HG02798 (cell line): ENCODE measurements at regions not wholly inside any gene's neighbourhood (a gene's known extent, or its start where the extent isn't known, plus 50 kb on each side); places are given as distances from the start of the nearest gene placed in this dataset.
"Not testable (repeated sequence)": the region's sequence is repeated elsewhere in the genome, so short reads cannot be mapped to it uniquely, and the experiment has no call there.

Source experiments
- ATAC-seq: cut with Tn5 transposase; IDR thresholded peaks from one replicate; pipeline ENCODE4 v1.9.1; 2021; ENCODE audit warnings: mild to moderate bottlenecking; ENCODE audit not compliant: unreplicated experiment, poor library complexity

- ATAC-seq: peak; percentile 54
Observed at GRCh38 chr6:80543598-80544222, 437.2 kb downstream of the BCKDHB start.

- ATAC-seq: no peak
Observed at GRCh38 chr6:80543151-80543550, 436.7 kb downstream of the BCKDHB start.

GRCh38 chr6:80541886-80542285 is 435.4 kb downstream of the BCKDHB start:
- no peak for ATAC-seq

- no peak for ATAC-seq
Observed at GRCh38 chr6:80541181-80541580, 434.7 kb downstream of the BCKDHB start.

- no peak for ATAC-seq
Observed at GRCh38 chr6:80540700-80541099, 434.2 kb downstream of the BCKDHB start.

DNA sequence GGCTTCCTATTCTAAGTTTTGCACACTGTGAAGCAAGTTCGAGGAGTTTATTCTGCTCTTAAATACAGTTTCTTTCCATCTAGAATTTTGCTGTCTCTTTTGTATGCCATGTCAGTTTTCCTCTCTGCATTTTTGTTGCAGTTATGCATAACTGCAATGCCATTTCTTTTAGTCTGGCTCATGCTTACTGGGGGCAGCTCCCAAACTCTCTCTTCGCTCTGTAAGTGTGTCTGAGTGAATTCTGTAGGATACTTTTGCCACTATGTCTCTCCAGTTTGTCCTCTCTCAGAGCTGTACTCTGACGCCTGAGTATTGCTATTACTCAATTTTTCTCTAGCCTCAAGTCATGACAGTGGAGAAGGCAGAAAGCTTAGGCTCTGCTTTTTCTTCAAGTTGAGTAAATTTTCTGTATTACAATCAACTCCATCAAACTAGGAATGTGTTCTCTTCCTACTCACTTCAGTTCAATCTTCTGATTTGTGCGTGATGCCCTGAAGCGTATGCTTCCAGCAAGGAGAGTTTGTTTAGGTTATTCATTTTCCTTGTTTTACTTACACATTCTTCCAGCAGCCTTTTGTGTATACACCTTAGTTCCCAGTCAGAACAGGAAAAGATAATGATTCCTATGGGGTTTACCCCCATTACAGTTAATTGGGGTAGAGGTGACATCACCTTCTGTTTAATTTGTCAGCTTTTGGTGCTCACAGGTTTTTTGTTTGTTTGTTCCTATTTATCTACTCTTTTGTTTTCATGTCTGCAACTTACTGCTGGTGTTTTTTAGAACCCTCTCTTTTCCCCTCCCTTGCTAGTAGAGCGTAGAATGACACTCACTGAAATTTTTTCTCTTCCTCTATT is 430.9 kb downstream of the BCKDHB start:
- ATAC-seq: no peak

- no peak for ATAC-seq
Observed at GRCh38 chr6:80535914-80536565, 429.6 kb downstream of the BCKDHB start.

GRCh38 chr6:80531681-80532619 is 425.5 kb downstream of the BCKDHB start:
- ATAC-seq: no peak

DNA sequence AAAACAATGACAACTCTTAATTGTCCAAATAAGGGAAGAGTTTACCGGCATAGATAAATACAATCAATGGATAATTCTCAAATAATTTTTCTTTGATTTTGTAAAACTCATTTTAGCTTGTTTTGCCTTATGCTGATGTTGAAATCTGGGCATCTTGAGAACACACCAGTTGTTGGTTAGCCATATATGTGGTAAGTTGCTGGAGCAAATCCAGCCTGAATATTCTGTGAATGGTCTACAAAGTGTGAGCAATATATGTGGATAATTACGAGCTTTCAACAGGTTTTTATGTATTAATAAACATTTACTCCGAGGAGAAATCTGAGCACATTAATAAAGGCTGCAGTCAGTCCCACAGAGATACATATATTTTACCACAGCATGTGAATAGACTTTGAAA is 423.6 kb downstream of the BCKDHB start:
- ATAC-seq: no peak

DNA sequence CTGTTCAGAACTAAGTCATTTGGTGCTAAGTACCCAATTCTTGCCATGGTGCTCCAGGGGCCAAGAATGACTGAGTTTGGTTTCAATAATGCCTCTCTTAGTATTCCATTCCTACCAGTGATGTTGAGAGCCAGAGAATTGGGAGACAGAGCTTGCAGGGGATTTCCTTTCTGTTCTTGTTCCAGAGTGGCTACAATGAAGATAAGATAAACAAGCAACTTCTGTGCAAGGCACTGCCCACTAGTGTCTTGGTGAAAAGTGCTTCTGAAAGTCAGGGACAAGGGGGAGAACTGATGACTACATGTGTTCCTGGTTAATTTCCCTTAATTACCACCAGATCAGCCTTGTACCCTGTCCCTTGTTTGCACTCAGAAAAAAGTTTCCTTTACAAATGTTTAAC is 421.6 kb downstream of the BCKDHB start:
- no peak for ATAC-seq

- ATAC-seq: no peak
Observed at GRCh38 chr6:80527552-80528052, 421.1 kb downstream of the BCKDHB start.

- no peak for ATAC-seq
Observed at GRCh38 chr6:80523531-80523997, 417.1 kb downstream of the BCKDHB start.

- no peak for ATAC-seq
Observed at GRCh38 chr6:80523010-80523409, 416.5 kb downstream of the BCKDHB start.

DNA sequence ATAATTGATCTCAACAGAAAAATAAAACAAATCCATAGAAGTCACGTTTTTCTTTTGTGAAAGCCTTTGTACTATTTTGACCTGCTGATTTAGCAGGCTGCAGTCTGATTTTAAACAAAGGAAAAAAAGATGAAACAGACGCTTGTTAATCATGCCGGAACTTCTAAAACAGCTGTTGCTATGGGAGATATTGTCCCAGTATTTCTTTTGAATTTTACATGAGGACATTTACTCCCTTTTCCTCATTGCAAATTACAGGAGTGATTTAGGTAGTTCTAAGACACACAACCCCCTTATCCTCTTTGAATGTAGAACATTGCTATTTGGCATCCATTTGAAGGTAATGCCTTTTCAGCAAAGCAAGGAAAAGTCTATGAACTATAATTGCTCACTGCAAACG is 416.1 kb downstream of the BCKDHB start:
- ATAC-seq: no peak

DNA sequence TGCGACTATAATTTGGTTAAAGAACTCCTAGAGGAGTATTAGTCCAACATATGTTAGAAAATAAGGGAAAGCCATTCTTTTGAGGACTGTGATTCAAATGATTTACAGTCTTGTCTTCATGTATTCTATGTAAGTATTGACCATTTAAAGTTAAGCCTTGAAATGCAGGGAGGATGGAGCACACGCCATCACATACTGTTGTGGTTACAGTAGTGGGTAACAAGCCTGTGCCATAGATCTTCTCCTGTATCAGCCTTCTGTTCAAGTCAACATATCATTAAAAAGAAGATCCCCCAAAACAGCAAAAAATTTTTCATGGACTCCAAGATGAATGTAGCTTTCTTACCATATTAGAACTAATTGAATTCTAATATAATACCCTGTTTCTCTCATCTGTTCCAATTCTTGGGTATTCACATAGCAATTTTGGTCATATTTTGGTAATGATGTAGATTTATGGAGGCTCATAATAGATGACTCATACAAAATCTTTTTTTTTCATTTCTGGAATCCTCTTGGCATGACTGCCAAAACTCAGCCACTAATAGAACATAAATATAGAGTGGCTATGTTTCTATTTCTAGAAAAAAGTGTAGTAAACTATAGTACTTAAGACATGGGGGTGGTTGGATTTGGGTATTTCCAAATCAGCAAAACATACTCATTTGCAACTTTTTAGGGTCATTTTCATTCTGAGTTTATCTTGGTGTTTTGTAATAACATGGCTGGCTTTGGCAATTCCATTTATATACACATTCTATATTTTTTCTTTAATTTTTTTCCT is 413.5 kb downstream of the BCKDHB start:
- ATAC-seq: no peak

GRCh38 chr6:80517525-80517924 is 411.1 kb downstream of the BCKDHB start:
- ATAC-seq: no peak

DNA sequence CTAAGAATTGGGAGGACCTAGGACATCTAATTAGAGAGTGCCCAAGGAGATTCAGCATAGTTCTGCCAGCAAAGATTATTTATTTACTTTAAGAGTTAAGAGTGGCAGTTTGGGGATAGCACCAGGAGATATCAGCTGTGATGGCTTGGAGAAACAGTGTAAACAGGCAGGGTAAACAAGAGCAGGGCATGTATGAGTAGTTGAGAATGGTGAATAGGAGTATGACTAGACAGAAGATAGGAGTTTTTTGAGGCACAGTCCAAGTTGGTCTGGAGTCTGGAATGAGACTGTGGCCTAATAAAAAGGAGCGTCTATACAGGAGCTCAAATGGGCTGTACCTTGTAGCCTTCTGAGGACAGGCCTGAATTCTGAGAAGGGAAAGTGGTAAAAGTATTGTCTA is 404.1 kb downstream of the BCKDHB start:
- ATAC-seq: not testable (repeated sequence)

DNA sequence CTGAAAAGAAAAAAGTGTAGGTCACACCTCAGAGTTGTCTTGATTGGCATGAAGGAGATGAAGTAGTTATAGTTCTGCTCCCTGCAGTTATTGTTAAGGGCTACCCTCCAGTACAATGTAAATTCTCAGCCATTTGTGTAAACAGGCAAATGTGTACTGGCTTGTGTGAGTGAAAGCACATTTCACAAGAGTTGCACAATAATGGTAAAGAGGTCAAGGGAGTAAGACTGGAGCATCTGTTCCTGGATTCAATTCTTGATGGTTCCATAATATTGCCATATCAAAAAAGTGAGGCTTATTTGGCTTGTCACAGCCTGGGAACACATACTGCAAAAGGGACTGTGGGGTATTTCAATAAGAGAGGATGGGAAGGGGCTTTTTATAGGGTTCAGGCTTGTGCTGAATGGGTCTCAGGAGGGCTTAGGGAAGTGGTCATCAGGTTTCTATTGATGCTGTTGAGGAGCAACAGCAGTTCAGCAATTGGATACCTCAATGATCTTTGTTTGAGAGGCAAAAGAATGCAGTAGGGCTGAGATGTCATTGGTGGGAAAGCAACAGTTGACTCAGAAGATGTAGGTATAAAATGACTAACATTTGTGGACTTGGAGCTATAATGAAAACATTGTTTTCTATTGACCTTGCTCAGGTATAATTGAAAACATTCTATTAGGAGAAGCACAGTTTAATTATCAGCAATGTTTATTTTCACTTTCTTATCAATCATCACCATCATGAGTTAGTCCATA is 402.6 kb downstream of the BCKDHB start:
- ATAC-seq: no peak

GRCh38 chr6:80504882-80505281 is 398.4 kb downstream of the BCKDHB start:
- no peak for ATAC-seq
